Liver (tissue), 7 donors: ENCODE measurements at regions not wholly inside any gene's neighbourhood (a gene's known extent, or its start where the extent isn't known, plus 50 kb on each side); places are given as distances from the start of the nearest gene placed in this dataset.

Experiments
- DNase-seq: peaks from one replicate; pipeline ENCODE4 v3.0.0-alpha.2; 2017; ENCODE audit warnings: low spot score
- H3K27ac ChIP-seq, 2 donors: one replicate each; pipeline ENCODE4 v1.7.0; 2013; ENCODE audit warnings: inconsistent platforms in 2 of 2, low read length in 2 of 2, control low read depth in 1 of 2, low read depth in 1 of 2, mild to moderate bottlenecking in 1 of 2
- H3K27me3 ChIP-seq, 4 donors: one replicate each; pipeline versions ENCODE4 v1.6.1 to v1.7.0; 2013; ENCODE audit warnings: low read length in 3 of 4, inconsistent platforms in 1 of 4, mild to moderate bottlenecking in 1 of 4, moderate library complexity in 1 of 4; ENCODE audit not compliant: control insufficient read depth in 4 of 4, insufficient read depth in 4 of 4
- H3K36me3 ChIP-seq, 4 donors: one replicate each; pipeline versions ENCODE4 v1.6.1 to v1.7.0; 2013; ENCODE audit warnings: low read length in 3 of 4, mild to moderate bottlenecking in 3 of 4, low read depth in 1 of 4, moderate library complexity in 1 of 4; ENCODE audit not compliant: control insufficient read depth in 4 of 4, insufficient read depth in 3 of 4
- H3K4me1 ChIP-seq, 4 donors: one replicate each; pipeline versions ENCODE4 v1.6.1 to v1.7.0; 2013; ENCODE audit warnings: low read length in 3 of 4, mild to moderate bottlenecking in 3 of 4, moderate library complexity in 1 of 4; ENCODE audit not compliant: control insufficient read depth in 4 of 4, insufficient read depth in 4 of 4
- H3K4me3 ChIP-seq, 3 donors: one replicate each; pipeline versions ENCODE4 v1.6.1 to v1.7.0; 2013; ENCODE audit warnings: low read length in 3 of 3, control low read depth in 1 of 3, low read depth in 1 of 3, mild to moderate bottlenecking in 1 of 3
- H3K9ac ChIP-seq, 2 donors: one replicate each; pipeline ENCODE4 v1.7.0; 2013; ENCODE audit warnings: low read length in 2 of 2, mild to moderate bottlenecking in 2 of 2, moderate library complexity in 2 of 2, control low read depth in 1 of 2, low read depth in 1 of 2
- H3K9me3 ChIP-seq, 4 donors: one replicate each; pipeline versions ENCODE4 v1.6.1 to v1.7.0; 2013; ENCODE audit warnings: low read length in 3 of 4; ENCODE audit not compliant: control insufficient read depth in 4 of 4
- ATF3 ChIP-seq: IDR thresholded peaks from 2 replicates; pipeline ENCODE4 v1.6.1; 2016; ENCODE audit warnings: antibody characterized with exemption
- EGR1 ChIP-seq, 2 donors: IDR thresholded peaks; 2 replicates each; pipeline ENCODE4 v1.6.1; 2016 to 2018; ENCODE audit warnings: antibody characterized with exemption in 2 of 2, low read depth in 2 of 2
- FOXA1 ChIP-seq: IDR thresholded peaks from 2 replicates; pipeline ENCODE4 v1.6.1; 2016; ENCODE audit warnings: antibody characterized with exemption
- FOXA2 ChIP-seq: IDR thresholded peaks from 2 replicates; pipeline ENCODE4 v1.6.1; 2016; ENCODE audit warnings: antibody characterized with exemption
- GABPA ChIP-seq, 2 donors: IDR thresholded peaks in 1 of 2; conservative IDR thresholded peaks in 1 of 2; 2 replicates each; pipeline ENCODE4 v1.6.1; 2016; ENCODE audit warnings: antibody characterized with exemption in 2 of 2, mild to moderate bottlenecking in 1 of 2, moderate library complexity in 1 of 2
- HNF4A ChIP-seq, 2 donors: conservative IDR thresholded peaks; 2 replicates each; pipeline ENCODE4 v1.6.1; 2016; ENCODE audit warnings: antibody characterized with exemption in 2 of 2, mild to moderate bottlenecking in 2 of 2
- JUND ChIP-seq, 2 donors: IDR thresholded peaks; 2 replicates each; pipeline ENCODE4 v1.6.1; 2016; ENCODE audit warnings: antibody characterized with exemption in 2 of 2
- NR2F2 ChIP-seq: IDR thresholded peaks from 2 replicates; pipeline ENCODE4 v1.6.1; 2016; ENCODE audit warnings: antibody characterized with exemption
- RAD21 ChIP-seq, 2 donors: IDR thresholded peaks; 2 replicates each; pipeline ENCODE4 v1.6.1; 2016; ENCODE audit warnings: antibody characterized with exemption in 2 of 2, mild to moderate bottlenecking in 2 of 2
- RXRA ChIP-seq, 2 donors: IDR thresholded peaks; 2 replicates each; pipeline ENCODE4 v1.6.1; 2017 to 2018; ENCODE audit warnings: antibody characterized with exemption in 2 of 2, mild to moderate bottlenecking in 1 of 2
- SP1 ChIP-seq: IDR thresholded peaks from 2 replicates; pipeline ENCODE4 v1.6.1; 2018; ENCODE audit warnings: antibody characterized with exemption, mild to moderate bottlenecking
- TAF1 ChIP-seq: conservative IDR thresholded peaks from 2 replicates; pipeline ENCODE4 v1.6.1; 2016; ENCODE audit warnings: antibody characterized with exemption, mild to moderate bottlenecking
- YY1 ChIP-seq: IDR thresholded peaks from 2 replicates; pipeline ENCODE4 v1.6.1; 2016; ENCODE audit warnings: antibody characterized with exemption, mild to moderate bottlenecking
- WGBS: extraction: QIAGEN DNeasy Blood & Tissue Kit; methylation state at CpG from one replicate; pipeline ENCODE4 v1.1.7; 2013; 5-methylcytosine and 5-hydroxymethylcytosine counted together
- TF ChIP-seq, protein P1 (sequence below): IDR thresholded peaks from 2 replicates; pipeline ENCODE4 v1.6.1; 2016; ENCODE audit warnings: antibody characterized with exemption, mild to moderate bottlenecking
- TF ChIP-seq, protein P2 (sequence below): IDR thresholded peaks from 2 replicates; pipeline ENCODE4 v1.6.1; 2016; ENCODE audit warnings: antibody characterized with exemption
- donor health status: healthy.
- donor health status: healthy.
- donor health status: healthy.
- donor health status: healthy.

DNA sequence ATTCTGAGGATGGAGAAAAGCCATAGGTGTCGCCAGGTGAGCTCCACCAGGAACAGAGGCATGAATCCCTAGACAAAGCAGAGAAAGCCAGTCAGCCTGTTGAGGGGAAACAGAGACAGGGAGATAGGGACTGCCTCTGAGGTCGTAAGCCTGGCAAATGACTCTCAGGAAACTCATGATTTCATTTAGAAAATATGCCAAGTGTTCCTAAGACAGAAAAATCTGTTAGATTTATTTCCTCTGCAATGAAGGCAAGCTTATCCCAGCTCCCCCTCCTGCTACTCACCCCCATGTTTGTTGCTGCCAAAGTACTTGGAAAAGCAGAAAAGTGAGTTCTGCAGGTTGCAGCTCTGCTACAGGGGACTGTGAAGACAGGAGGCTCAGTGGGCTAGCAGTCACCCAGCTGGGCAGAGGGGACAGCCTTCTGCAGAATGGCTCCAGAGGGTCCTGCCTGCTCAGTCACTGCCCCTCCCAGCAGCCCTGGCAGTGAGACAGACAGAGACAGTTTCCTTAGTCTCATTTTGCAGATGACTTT lies 184.3 kb downstream of the ADRA2A start:
- H3K36me3 ChIP-seq, result no peaks in the 10 kb centered on the region
- 51% methylated on average over 2 of the region's 2 CpGs for WGBS
- no peak for DNase-seq

GRCh38 chr10:111265341-111265740 lies 188.5 kb downstream of the ADRA2A start:
- H3K27me3 ChIP-seq, result peaks cover 0 to 6% (median 2%) of the 10 kb centered on the region in 4 donors
- H3K4me3 ChIP-seq, result no peak overlapping the region
- H3K4me1 ChIP-seq, result no peaks in the 10 kb centered on the region
- whole genome bisulfite sequencing, result 77% methylated on average over 1 of the region's 1 CpG
- H3K9ac ChIP-seq, result no peak overlapping the region
- DNase-seq, result no peak
- H3K36me3 ChIP-seq, result no peaks in the 10 kb centered on the region
- peaks cover 0 to 4% (median 0%) of the 10 kb centered on the region in 4 donors for H3K9me3 ChIP-seq
- H3K27ac ChIP-seq, result no peak overlapping the region
- no peak for TF ChIP-seq JUND (IDR thresholded peaks at IDR 0.05)
- TF ChIP-seq FOXA2, result no peak
- TF ChIP-seq YY1, result no peak
- TF ChIP-seq NR2F2, result no peak
- TF ChIP-seq RXRA (IDR thresholded peaks at IDR 0.05), result no peak
- TF ChIP-seq, protein P1, sequence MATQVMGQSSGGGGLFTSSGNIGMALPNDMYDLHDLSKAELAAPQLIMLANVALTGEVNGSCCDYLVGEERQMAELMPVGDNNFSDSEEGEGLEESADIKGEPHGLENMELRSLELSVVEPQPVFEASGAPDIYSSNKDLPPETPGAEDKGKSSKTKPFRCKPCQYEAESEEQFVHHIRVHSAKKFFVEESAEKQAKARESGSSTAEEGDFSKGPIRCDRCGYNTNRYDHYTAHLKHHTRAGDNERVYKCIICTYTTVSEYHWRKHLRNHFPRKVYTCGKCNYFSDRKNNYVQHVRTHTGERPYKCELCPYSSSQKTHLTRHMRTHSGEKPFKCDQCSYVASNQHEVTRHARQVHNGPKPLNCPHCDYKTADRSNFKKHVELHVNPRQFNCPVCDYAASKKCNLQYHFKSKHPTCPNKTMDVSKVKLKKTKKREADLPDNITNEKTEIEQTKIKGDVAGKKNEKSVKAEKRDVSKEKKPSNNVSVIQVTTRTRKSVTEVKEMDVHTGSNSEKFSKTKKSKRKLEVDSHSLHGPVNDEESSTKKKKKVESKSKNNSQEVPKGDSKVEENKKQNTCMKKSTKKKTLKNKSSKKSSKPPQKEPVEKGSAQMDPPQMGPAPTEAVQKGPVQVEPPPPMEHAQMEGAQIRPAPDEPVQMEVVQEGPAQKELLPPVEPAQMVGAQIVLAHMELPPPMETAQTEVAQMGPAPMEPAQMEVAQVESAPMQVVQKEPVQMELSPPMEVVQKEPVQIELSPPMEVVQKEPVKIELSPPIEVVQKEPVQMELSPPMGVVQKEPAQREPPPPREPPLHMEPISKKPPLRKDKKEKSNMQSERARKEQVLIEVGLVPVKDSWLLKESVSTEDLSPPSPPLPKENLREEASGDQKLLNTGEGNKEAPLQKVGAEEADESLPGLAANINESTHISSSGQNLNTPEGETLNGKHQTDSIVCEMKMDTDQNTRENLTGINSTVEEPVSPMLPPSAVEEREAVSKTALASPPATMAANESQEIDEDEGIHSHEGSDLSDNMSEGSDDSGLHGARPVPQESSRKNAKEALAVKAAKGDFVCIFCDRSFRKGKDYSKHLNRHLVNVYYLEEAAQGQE, result no peak
- no peak for TF ChIP-seq RAD21 (IDR thresholded peaks at IDR 0.05)
- no peak for TF ChIP-seq HNF4A (conservative IDR thresholded peaks at IDR 0.05)
- no peak for TF ChIP-seq ATF3
- no peak for TF ChIP-seq FOXA1
- no peak for TF ChIP-seq SP1
- no peak for TF ChIP-seq TAF1
- TF ChIP-seq, protein P2, sequence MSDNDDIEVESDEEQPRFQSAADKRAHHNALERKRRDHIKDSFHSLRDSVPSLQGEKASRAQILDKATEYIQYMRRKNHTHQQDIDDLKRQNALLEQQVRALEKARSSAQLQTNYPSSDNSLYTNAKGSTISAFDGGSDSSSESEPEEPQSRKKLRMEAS, result no peak
- no peak for TF ChIP-seq EGR1 (IDR thresholded peaks at IDR 0.05; ENCODE audit: low read depth in 2 of 2)
- no peak for TF ChIP-seq GABPA (IDR thresholded peaks at IDR 0.05 in 1 of 2, conservative IDR thresholded peaks at IDR 0.05 in 1 of 2)

More for the DNA sequence above, 184.3 kb downstream of the ADRA2A start:
- H3K9me3 ChIP-seq, result peaks cover 0 to 4% (median 0%) of the 10 kb centered on the region in 4 donors
- H3K9ac ChIP-seq, result no peak overlapping the region
- H3K27me3 ChIP-seq, result peaks cover 0 to 6% (median 2%) of the 10 kb centered on the region in 4 donors
- H3K27ac ChIP-seq, result no peak overlapping the region
- no peaks in the 10 kb centered on the region for H3K4me1 ChIP-seq
- TF ChIP-seq HNF4A (conservative IDR thresholded peaks at IDR 0.05) (no peak), SP1 (no peak), RXRA (IDR thresholded peaks at IDR 0.05) (no peak), GABPA (IDR thresholded peaks at IDR 0.05 in 1 of 2, conservative IDR thresholded peaks at IDR 0.05 in 1 of 2) (no peak)
- TF ChIP-seq, protein P1, result no peak
- H3K4me3 ChIP-seq, result no peak overlapping the region
